Smooth muscle cell (in vitro differentiated cells): ENCODE measurements at regions not wholly inside any gene's neighbourhood (a gene's known extent, or its start where the extent isn't known, plus 50 kb on each side); places are given as distances from the start of the nearest gene placed in this dataset.

Experiments
- DNase-seq: peaks from one replicate; lab custom pipeline; 2025; ENCODE audit not compliant: unreplicated experiment; lab: John Stamatoyannopoulos, UW
- H2AFZ ChIP-seq: fragments of 200-600 bp; sonication (generic); 2 replicates; pipeline ENCODE4 v1.6.0; 2016; ENCODE audit warnings: antibody characterized with exemption, low read depth, mild to moderate bottlenecking
- H3F3A ChIP-seq: fragments of 200-600 bp; sonication (generic); 2 replicates; pipeline ENCODE4 v1.6.0; 2017; ENCODE audit warnings: antibody characterized with exemption, low read depth
- H3K27ac ChIP-seq: fragments of 200-600 bp; sonication (generic); 2 replicates; pipeline ENCODE4 v1.5.1; 2016; ENCODE audit warnings: low read depth, mild to moderate bottlenecking
- H3K27me3 ChIP-seq: fragments of 200-600 bp; sonication (generic); 2 replicates; pipeline ENCODE4 v1.6.1; 2016; ENCODE audit warnings: low read depth, mild to moderate bottlenecking
- H3K36me3 ChIP-seq: fragments of 200-600 bp; sonication (generic); 2 replicates; pipeline ENCODE4 v1.5.1; 2016; ENCODE audit warnings: low read depth
- H3K4me1 ChIP-seq: fragments of 200-600 bp; sonication (generic); 2 replicates; pipeline ENCODE4 v1.5.1; 2016; ENCODE audit warnings: low read depth
- H3K4me2 ChIP-seq: fragments of 200-600 bp; sonication (generic); 2 replicates; pipeline ENCODE4 v1.6.0; 2016; ENCODE audit warnings: mild to moderate bottlenecking
- H3K4me3 ChIP-seq: fragments of 200-600 bp; sonication (generic); 2 replicates; pipeline ENCODE4 v1.5.1; 2016; ENCODE audit warnings: mild to moderate bottlenecking
- H3K79me2 ChIP-seq: fragments of 200-600 bp; sonication (generic); 2 replicates; pipeline ENCODE4 v1.6.0; 2016; ENCODE audit warnings: low read depth, mild to moderate bottlenecking
- H3K9ac ChIP-seq: fragments of 200-600 bp; sonication (generic); 2 replicates; pipeline ENCODE4 v1.6.0; 2016; ENCODE audit warnings: low read depth
- H3K9me3 ChIP-seq: fragments of 200-600 bp; sonication (generic); replicated peaks from 2 replicates; pipeline ENCODE4 v1.5.1; 2016; ENCODE audit warnings: low read depth
- H4K20me1 ChIP-seq: fragments of 200-600 bp; sonication (generic); 2 replicates; pipeline ENCODE4 v1.6.0; 2016; ENCODE audit warnings: low read depth
- CTCF ChIP-seq: fragments of 200-600 bp; sonication (generic); IDR thresholded peaks from 2 replicates; pipeline ENCODE4 v1.5.1; 2017; ENCODE audit warnings: borderline replicate concordance, mild to moderate bottlenecking, antibody characterized with exemption; ENCODE audit not compliant: insufficient read depth, poor library complexity, severe bottlenecking
- WGBS: methylation state at CpG from one replicate; pipeline ENCODE4 v1.1.7; 2016; ENCODE audit warnings: low lambda C conversion rate; 5-methylcytosine and 5-hydroxymethylcytosine counted together

GRCh38 chrX:107502316-107502715 lies 52.9 kb downstream of the FRMPD3 start:
- Histone ChIP-seq H2AFZ (no peak overlapping the region), H3K27me3 (peaks cover 29% of the 10 kb centered on the region), H3K4me3 (no peak overlapping the region), H3K79me2 (no peaks in the 10 kb centered on the region), H3F3A (no peaks in the 10 kb centered on the region), H3K27ac (no peak overlapping the region), H3K4me2 (no peak overlapping the region), H3K4me1 (no peaks in the 10 kb centered on the region), H3K9ac (no peak overlapping the region), H3K9me3 (no peaks in the 10 kb centered on the region), H4K20me1 (no peaks in the 10 kb centered on the region), H3K36me3 (no peaks in the 10 kb centered on the region)
- 79% methylated on average over 4 of the region's 4 CpGs for WGBS
- no peak for DNase-seq
- TF ChIP-seq CTCF, result no peak

GRCh38 chrX:107504006-107504405 lies 54.6 kb downstream of the FRMPD3 start:
- no peaks in the 10 kb centered on the region for H3K79me2 ChIP-seq
- no peak for DNase-seq
- no peak overlapping the region for H2AFZ ChIP-seq
- H3K9me3 ChIP-seq, result no peaks in the 10 kb centered on the region
- no peaks in the 10 kb centered on the region for H3F3A ChIP-seq
- WGBS, result 83% methylated on average over 4 of the region's 4 CpGs
- no peak overlapping the region for H3K9ac ChIP-seq
- no peak overlapping the region for H3K4me3 ChIP-seq
- H3K4me1 ChIP-seq, result no peaks in the 10 kb centered on the region
- H3K27me3 ChIP-seq, result peaks cover 36% of the 10 kb centered on the region
- no peaks in the 10 kb centered on the region for H4K20me1 ChIP-seq
- no peaks in the 10 kb centered on the region for H3K36me3 ChIP-seq
- no peak overlapping the region for H3K27ac ChIP-seq
- no peak overlapping the region for H3K4me2 ChIP-seq
- no peak for TF ChIP-seq CTCF

GRCh38 chrX:107505223-107505622 lies 55.8 kb downstream of the FRMPD3 start:
- H3K27me3 ChIP-seq, result peaks cover 36% of the 10 kb centered on the region
- H4K20me1 ChIP-seq, result no peaks in the 10 kb centered on the region
- no peak overlapping the region for H3K4me2 ChIP-seq
- no peaks in the 10 kb centered on the region for H3K4me1 ChIP-seq
- 78% methylated on average over 2 of the region's 2 CpGs for WGBS
- no peaks in the 10 kb centered on the region for H3K36me3 ChIP-seq
- H3K27ac ChIP-seq, result no peak overlapping the region
- no peak overlapping the region for H3K9ac ChIP-seq
- no peak overlapping the region for H3K4me3 ChIP-seq
- no peak overlapping the region for H2AFZ ChIP-seq
- TF ChIP-seq CTCF, result no peak
- H3F3A ChIP-seq, result no peaks in the 10 kb centered on the region
- DNase-seq, result no peak
- H3K9me3 ChIP-seq, result no peaks in the 10 kb centered on the region
- no peaks in the 10 kb centered on the region for H3K79me2 ChIP-seq

- 48% methylated on average over 25 of the region's 29 CpGs for WGBS
- Histone ChIP-seq H3K27ac (no peak overlapping the region), H3K9me3 (no peaks in the 10 kb centered on the region), H3K27me3 (peaks cover 36% of the 10 kb centered on the region), H4K20me1 (no peaks in the 10 kb centered on the region), H3K4me3 (no peak overlapping the region), H3K9ac (no peak overlapping the region), H3F3A (no peaks in the 10 kb centered on the region), H3K4me1 (no peaks in the 10 kb centered on the region), H3K36me3 (no peaks in the 10 kb centered on the region), H3K4me2 (peak overlapping the region; percentile 21), H3K79me2 (no peaks in the 10 kb centered on the region), H2AFZ (no peak overlapping the region)
- no peak for TF ChIP-seq CTCF
- DNase-seq, result no peak
Observed at GRCh38 chrX:107506596-107507031, 57.2 kb downstream of the FRMPD3 start.
